ENCODE measurements at regions not wholly inside any gene's neighbourhood (a gene's known extent, or its start where the extent isn't known, plus 50 kb on each side); places are given as distances from the start of the nearest gene placed in this dataset.

DNA sequence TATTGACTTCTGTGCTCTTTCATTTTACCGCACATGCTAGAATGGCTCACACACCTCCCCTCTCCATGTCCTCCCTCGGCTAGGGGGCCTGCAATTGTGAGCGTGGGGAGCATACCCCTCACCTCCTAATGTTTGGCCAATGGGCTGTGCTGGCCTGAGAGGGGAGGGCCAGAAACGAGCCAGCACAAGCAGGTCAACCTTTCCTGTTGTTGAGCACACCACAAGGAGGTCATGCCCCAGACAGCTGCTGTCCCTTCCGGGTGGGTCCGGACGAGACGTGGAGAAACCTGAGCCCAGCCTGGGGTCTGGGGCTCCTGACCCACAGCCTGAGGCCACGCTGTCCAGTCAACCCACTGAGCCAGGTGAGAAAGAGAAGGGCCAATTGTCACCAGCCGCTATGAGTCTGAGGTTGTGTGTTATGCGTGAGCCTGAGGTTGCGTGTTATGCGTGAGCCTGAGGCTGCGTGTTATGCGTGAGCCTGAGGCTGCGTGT, 77.4 kb downstream of the TTLL2 start (continued):
- TF ChIP-seq ZKSCAN5 (CRISPR knock-in tag; IDR thresholded peaks at IDR 0.05), result no peak
- TF ChIP-seq, protein P1, sequence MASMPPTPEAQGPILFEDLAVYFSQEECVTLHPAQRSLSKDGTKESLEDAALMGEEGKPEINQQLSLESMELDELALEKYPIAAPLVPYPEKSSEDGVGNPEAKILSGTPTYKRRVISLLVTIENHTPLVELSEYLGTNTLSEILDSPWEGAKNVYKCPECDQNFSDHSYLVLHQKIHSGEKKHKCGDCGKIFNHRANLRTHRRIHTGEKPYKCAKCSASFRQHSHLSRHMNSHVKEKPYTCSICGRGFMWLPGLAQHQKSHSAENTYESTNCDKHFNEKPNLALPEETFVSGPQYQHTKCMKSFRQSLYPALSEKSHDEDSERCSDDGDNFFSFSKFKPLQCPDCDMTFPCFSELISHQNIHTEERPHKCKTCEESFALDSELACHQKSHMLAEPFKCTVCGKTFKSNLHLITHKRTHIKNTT (CRISPR knock-in tag; IDR thresholded peaks at IDR 0.05), result no peak
- TF ChIP-seq REPIN1 (CRISPR knock-in tag; IDR thresholded peaks at IDR 0.05; ENCODE audit: borderline replicate concordance, low read depth), result no peak
- TF ChIP-seq, protein P2, sequence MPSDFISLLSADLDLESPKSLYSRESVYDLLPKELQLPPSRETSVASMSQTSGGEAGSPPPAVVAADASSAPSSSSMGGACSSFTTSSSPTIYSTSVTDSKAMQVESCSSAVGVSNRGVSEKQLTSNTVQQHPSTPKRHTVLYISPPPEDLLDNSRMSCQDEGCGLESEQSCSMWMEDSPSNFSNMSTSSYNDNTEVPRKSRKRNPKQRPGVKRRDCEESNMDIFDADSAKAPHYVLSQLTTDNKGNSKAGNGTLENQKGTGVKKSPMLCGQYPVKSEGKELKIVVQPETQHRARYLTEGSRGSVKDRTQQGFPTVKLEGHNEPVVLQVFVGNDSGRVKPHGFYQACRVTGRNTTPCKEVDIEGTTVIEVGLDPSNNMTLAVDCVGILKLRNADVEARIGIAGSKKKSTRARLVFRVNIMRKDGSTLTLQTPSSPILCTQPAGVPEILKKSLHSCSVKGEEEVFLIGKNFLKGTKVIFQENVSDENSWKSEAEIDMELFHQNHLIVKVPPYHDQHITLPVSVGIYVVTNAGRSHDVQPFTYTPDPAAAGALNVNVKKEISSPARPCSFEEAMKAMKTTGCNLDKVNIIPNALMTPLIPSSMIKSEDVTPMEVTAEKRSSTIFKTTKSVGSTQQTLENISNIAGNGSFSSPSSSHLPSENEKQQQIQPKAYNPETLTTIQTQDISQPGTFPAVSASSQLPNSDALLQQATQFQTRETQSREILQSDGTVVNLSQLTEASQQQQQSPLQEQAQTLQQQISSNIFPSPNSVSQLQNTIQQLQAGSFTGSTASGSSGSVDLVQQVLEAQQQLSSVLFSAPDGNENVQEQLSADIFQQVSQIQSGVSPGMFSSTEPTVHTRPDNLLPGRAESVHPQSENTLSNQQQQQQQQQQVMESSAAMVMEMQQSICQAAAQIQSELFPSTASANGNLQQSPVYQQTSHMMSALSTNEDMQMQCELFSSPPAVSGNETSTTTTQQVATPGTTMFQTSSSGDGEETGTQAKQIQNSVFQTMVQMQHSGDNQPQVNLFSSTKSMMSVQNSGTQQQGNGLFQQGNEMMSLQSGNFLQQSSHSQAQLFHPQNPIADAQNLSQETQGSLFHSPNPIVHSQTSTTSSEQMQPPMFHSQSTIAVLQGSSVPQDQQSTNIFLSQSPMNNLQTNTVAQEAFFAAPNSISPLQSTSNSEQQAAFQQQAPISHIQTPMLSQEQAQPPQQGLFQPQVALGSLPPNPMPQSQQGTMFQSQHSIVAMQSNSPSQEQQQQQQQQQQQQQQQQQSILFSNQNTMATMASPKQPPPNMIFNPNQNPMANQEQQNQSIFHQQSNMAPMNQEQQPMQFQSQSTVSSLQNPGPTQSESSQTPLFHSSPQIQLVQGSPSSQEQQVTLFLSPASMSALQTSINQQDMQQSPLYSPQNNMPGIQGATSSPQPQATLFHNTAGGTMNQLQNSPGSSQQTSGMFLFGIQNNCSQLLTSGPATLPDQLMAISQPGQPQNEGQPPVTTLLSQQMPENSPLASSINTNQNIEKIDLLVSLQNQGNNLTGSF (CRISPR knock-in tag; IDR thresholded peaks at IDR 0.05), result no peak
- TF ChIP-seq, protein P3, sequence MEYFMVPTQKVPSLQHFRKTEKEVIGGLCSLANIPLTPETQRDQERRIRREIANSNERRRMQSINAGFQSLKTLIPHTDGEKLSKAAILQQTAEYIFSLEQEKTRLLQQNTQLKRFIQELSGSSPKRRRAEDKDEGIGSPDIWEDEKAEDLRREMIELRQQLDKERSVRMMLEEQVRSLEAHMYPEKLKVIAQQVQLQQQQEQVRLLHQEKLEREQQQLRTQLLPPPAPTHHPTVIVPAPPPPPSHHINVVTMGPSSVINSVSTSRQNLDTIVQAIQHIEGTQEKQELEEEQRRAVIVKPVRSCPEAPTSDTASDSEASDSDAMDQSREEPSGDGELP (IDR thresholded peaks at IDR 0.05; ENCODE audit: borderline replicate concordance, low read depth), result no peak
- no peak for TF ChIP-seq POLR2AphosphoS2 (IDR thresholded peaks at IDR 0.05; ENCODE audit: low read depth, low read length)
